ENCODE measurements at regions not wholly inside any gene's neighbourhood (a gene's known extent, or its start where the extent isn't known, plus 50 kb on each side); places are given as distances from the start of the nearest gene placed in this dataset.
"Not testable (repeated sequence)": the region's sequence is repeated elsewhere in the genome, so short reads cannot be mapped to it uniquely, and the experiment has no call there.

DNA sequence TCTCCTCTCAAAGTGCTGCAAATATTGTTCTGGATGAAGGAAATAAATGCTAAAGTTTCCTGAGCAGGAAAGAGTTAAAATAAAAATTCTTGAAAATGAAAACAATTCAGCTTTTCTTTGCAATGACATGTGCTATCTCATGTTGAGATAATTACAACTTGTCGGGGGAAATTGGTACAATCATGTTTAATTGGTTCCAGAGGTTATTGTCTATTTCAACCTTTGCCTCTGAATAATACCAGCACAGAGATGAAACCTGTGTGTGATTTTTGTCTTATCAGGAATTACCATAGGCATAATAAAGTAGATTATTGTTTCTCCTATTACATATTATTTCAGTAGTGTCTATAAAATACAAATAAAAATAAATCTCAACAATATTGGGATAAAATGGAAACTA, 305.0 kb downstream of the XPNPEP1 start:
- no peaks in the 10 kb centered on the region for H3K27me3 ChIP-seq (ENCODE audit: insufficient read depth, low read depth)
- no peaks in the 10 kb centered on the region for H4K20me1 ChIP-seq (ENCODE audit: insufficient read depth)
- no peak overlapping the region for H2AFZ ChIP-seq
- TF ChIP-seq EZH2 (IDR thresholded peaks at IDR 0.05; ENCODE audit: low read depth) = no peak
- no peaks in the 10 kb centered on the region for H3K9me2 ChIP-seq (ENCODE audit: insufficient read depth)
- no peak overlapping the region for H3K4me3 ChIP-seq
- H3K27ac ChIP-seq = no peak overlapping the region
- ChIA-PET POLR2A (ENCODE audit: unreplicated experiment) (no interaction called here), CTCF (no interaction called here)
- H3K9me3 ChIP-seq (ENCODE audit: insufficient read depth, low read depth) = no peaks in the 10 kb centered on the region
- H3K79me2 ChIP-seq (ENCODE audit: low read depth) = no peaks in the 10 kb centered on the region
- intact Hi-C loops (cut with micrococcal nuclease; ENCODE audit: unreplicated experiment) = no loop called here
- H3K4me1 ChIP-seq (replicated peaks; ENCODE audit: insufficient read depth) = no peaks in the 10 kb centered on the region
- BruUV-seq (replicated peaks) = no TSS peak
- no peaks in the 10 kb centered on the region for H3K36me3 ChIP-seq (ENCODE audit: low read depth)
- no peak for DNase-seq
- no peaks in the 10 kb centered on the region for H3F3A ChIP-seq (ENCODE audit: insufficient read depth, low read depth)
- H3K4me2 ChIP-seq = no peak overlapping the region

DNA sequence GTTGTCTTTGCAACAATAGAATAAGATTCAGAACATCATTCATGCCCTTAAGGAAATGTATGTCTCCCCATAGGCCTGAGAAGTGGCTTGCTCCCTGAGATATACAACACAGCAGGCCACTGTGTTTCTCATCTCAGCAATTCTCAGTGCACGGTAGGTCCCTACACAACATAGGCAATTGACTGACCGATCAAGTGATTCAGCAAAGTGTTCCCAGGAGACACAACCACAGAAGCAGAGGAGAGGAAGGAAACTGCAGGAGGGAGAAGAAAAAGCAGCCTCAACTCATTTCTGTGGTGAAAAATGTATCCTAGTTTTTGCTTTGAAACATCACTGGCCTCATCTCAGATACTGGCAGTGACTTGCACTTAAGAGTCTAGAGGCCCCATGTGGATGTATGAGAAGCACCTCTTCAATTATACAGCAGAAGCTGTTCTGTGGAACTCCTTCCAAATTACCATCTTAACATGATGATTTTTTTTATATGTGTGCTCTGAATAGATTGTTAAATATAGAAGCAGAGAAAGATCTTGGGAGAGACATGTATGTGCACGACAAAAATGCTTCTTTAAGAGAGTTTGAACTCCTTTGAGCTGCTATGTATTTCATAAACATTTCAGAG, 306.8 kb downstream of the XPNPEP1 start:
- Histone ChIP-seq H3K27me3 (ENCODE audit: insufficient read depth, low read depth) (no peaks in the 10 kb centered on the region), H3K9me2 (ENCODE audit: insufficient read depth) (no peaks in the 10 kb centered on the region), H3F3A (ENCODE audit: insufficient read depth, low read depth) (no peaks in the 10 kb centered on the region), H3K4me2 (no peak overlapping the region), H3K4me1 (replicated peaks; ENCODE audit: insufficient read depth) (no peaks in the 10 kb centered on the region), H3K36me3 (ENCODE audit: low read depth) (no peaks in the 10 kb centered on the region), H3K9me3 (ENCODE audit: insufficient read depth, low read depth) (no peaks in the 10 kb centered on the region), H2AFZ (no peak overlapping the region), H4K20me1 (ENCODE audit: insufficient read depth) (no peaks in the 10 kb centered on the region), H3K79me2 (ENCODE audit: low read depth) (no peaks in the 10 kb centered on the region), H3K27ac (no peak overlapping the region), H3K4me3 (no peak overlapping the region)
- DNase-seq = no peak
- intact Hi-C loops (cut with micrococcal nuclease; ENCODE audit: unreplicated experiment) = no loop called here
- ChIA-PET POLR2A (ENCODE audit: unreplicated experiment) (no interaction called here), CTCF (no interaction called here)
- BruUV-seq (replicated peaks) = no TSS peak
- no peak for TF ChIP-seq EZH2 (IDR thresholded peaks at IDR 0.05; ENCODE audit: low read depth)
- TF ChIP-seq, protein P1, sequence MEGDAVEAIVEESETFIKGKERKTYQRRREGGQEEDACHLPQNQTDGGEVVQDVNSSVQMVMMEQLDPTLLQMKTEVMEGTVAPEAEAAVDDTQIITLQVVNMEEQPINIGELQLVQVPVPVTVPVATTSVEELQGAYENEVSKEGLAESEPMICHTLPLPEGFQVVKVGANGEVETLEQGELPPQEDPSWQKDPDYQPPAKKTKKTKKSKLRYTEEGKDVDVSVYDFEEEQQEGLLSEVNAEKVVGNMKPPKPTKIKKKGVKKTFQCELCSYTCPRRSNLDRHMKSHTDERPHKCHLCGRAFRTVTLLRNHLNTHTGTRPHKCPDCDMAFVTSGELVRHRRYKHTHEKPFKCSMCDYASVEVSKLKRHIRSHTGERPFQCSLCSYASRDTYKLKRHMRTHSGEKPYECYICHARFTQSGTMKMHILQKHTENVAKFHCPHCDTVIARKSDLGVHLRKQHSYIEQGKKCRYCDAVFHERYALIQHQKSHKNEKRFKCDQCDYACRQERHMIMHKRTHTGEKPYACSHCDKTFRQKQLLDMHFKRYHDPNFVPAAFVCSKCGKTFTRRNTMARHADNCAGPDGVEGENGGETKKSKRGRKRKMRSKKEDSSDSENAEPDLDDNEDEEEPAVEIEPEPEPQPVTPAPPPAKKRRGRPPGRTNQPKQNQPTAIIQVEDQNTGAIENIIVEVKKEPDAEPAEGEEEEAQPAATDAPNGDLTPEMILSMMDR (conservative IDR thresholded peaks at IDR 0.05) = no peak

DNA sequence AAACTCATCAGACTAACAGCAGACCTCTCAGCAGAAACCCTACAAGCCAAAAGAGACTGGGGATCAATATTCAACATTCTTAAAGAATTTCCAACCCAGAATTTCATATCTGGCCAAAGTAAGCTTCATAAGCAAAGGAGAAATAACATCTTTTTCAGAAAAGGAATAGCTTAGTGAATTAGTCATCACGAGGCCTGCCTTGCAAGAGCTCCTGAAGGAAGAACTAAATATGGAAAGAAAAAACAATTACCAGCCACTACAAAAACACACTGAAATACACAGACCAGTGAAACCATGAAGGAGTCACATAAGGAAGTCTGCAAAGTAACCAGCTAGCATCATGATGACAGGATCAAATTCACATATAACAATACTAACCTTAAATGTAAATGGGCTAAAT, 328.0 kb downstream of the XPNPEP1 start:
- H3K79me2 ChIP-seq (ENCODE audit: low read depth); H3K9me2 ChIP-seq (ENCODE audit: insufficient read depth); CTCF ChIA-PET; H3K4me2 ChIP-seq; H3K36me3 ChIP-seq (ENCODE audit: low read depth); H2AFZ ChIP-seq; H3K27me3 ChIP-seq (ENCODE audit: insufficient read depth, low read depth); DNase-seq; intact Hi-C loops (cut with micrococcal nuclease; ENCODE audit: unreplicated experiment); H3K27ac ChIP-seq; POLR2A ChIA-PET (ENCODE audit: unreplicated experiment); H3K4me1 ChIP-seq (replicated peaks; ENCODE audit: insufficient read depth); H4K20me1 ChIP-seq (ENCODE audit: insufficient read depth); H3F3A ChIP-seq (ENCODE audit: insufficient read depth, low read depth); H3K9me3 ChIP-seq (ENCODE audit: insufficient read depth, low read depth); H3K4me3 ChIP-seq; BruUV-seq (replicated peaks): not testable (repeated sequence)

DNA sequence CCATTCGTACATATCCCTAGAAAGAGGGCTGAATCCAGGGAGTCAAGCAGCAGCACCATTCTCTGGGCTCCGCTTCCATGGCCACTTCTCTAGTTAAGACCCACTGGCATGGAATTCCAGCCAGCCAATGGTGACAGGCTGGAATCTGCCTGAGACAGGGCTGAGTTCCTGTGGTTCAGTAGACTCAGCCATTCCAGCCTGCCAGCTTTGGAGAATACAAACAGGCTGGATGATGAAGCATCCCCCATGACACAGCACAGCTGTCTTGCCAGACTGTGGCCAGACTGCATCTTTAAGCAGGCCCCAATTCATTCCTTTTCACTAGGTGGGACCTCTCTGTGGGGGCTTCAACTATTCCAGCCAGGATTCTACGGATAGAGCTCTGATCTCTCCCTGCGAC, 329.6 kb downstream of the XPNPEP1 start:
- Histone ChIP-seq H3K9me3 (ENCODE audit: insufficient read depth, low read depth) (no peaks in the 10 kb centered on the region), H2AFZ (no peak overlapping the region)
- BruUV-seq (replicated peaks) = no TSS peak

More for the DNA sequence above, 329.6 kb downstream of the XPNPEP1 start:
- H3K36me3 ChIP-seq (ENCODE audit: low read depth) = no peaks in the 10 kb centered on the region
- DNase-seq = no peak
- ChIA-PET POLR2A (ENCODE audit: unreplicated experiment) (no interaction called here), CTCF (no interaction called here)
- no peaks in the 10 kb centered on the region for H3K4me1 ChIP-seq (replicated peaks; ENCODE audit: insufficient read depth)
- no peaks in the 10 kb centered on the region for H3K79me2 ChIP-seq (ENCODE audit: low read depth)
- no peaks in the 10 kb centered on the region for H4K20me1 ChIP-seq (ENCODE audit: insufficient read depth)
- no peaks in the 10 kb centered on the region for H3F3A ChIP-seq (ENCODE audit: insufficient read depth, low read depth)
- intact Hi-C loops (cut with micrococcal nuclease; ENCODE audit: unreplicated experiment) = no loop called here
- H3K27ac ChIP-seq = no peak overlapping the region
- H3K4me2 ChIP-seq = no peak overlapping the region
- TF ChIP-seq, protein P1 (conservative IDR thresholded peaks at IDR 0.05) = no peak
- TF ChIP-seq EZH2 (IDR thresholded peaks at IDR 0.05; ENCODE audit: low read depth) = no peak
- H3K27me3 ChIP-seq (ENCODE audit: insufficient read depth, low read depth) = no peaks in the 10 kb centered on the region
- no peaks in the 10 kb centered on the region for H3K9me2 ChIP-seq (ENCODE audit: insufficient read depth)
- no peak overlapping the region for H3K4me3 ChIP-seq

Data from PC-9 (cell line).